ENCODE measurements at regions not wholly inside any gene's neighbourhood (a gene's known extent, or its start where the extent isn't known, plus 50 kb on each side); places are given as distances from the start of the nearest gene placed in this dataset.

DNA sequence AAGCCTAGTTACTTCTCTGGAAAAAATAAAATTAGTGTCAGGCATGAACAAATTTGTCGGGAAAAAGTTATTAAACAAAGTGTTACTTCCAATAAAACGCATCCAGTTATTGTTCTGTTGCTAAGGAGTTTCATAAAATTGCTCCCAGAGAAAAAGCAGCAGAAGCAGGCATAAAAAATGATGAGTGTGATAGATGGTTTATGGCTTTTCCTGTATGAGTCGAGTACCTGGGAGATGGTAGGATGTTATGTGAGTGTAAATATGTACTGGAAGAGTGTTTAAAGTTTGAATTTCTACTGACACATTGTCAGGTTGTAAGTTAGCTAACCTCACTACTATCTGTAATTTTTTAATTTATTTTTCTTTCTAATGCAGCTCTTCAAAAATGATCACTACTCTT is 390.7 kb downstream of the ARL4A start (continued):
- TF ChIP-seq, protein P1, sequence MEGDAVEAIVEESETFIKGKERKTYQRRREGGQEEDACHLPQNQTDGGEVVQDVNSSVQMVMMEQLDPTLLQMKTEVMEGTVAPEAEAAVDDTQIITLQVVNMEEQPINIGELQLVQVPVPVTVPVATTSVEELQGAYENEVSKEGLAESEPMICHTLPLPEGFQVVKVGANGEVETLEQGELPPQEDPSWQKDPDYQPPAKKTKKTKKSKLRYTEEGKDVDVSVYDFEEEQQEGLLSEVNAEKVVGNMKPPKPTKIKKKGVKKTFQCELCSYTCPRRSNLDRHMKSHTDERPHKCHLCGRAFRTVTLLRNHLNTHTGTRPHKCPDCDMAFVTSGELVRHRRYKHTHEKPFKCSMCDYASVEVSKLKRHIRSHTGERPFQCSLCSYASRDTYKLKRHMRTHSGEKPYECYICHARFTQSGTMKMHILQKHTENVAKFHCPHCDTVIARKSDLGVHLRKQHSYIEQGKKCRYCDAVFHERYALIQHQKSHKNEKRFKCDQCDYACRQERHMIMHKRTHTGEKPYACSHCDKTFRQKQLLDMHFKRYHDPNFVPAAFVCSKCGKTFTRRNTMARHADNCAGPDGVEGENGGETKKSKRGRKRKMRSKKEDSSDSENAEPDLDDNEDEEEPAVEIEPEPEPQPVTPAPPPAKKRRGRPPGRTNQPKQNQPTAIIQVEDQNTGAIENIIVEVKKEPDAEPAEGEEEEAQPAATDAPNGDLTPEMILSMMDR (IDR thresholded peaks at IDR 0.05 in 2 of 3, conservative IDR thresholded peaks at IDR 0.05 in 1 of 3; ENCODE audit: borderline replicate concordance in 1 of 3, insufficient read depth in 1 of 3, low read depth in 2 of 3, low read length in 2 of 3): no peak

DNA sequence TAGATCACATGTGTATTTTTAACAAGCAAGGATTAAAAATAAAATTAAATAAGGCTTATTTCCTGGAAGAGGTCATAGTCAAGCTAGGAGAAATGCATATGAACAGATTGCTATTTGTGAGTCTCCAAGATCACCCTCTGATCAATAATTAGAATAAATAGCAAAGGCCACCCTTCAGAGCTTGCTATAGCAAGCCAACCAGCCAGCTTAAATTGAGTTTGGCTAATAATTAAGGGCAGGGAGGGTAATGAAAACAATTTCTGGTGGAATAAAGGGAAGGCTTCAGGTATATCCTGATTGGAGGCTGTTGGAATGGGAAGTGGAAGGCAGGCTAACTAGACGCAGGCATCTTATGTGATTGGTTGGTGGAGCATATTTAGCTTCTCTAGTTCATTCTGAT is 403.5 kb downstream of the ARL4A start:
- H3K27me3 ChIP-seq (ENCODE audit: insufficient read depth, low read length): no peaks in the 10 kb centered on the region
- no peaks in the 10 kb centered on the region for H3K79me2 ChIP-seq (ENCODE audit: insufficient read depth, low read length)
- no peak overlapping the region for H3K4me3 ChIP-seq (replicated peaks in 1 of 2; ENCODE audit: low read depth in 1 of 2, low read length in 2 of 2)
- RAD21 ChIA-PET (ENCODE audit: low non-redundant PET in 1 of 2, low total read pairs in 2 of 2, uncharacterized antibody in 2 of 2, unreplicated experiment in 2 of 2): no interaction called here
- ATAC-seq (no peak), DNase-seq (ENCODE audit: low read depth, low spot score) (no peak)
- CTCF ChIA-PET: no interaction called here
- H2AFZ ChIP-seq (ENCODE audit: low read depth, low read length, poor library complexity, severe bottlenecking): no peak overlapping the region
- no peak overlapping the region for H3K9ac ChIP-seq (ENCODE audit: low read length)
- no peaks in the 10 kb centered on the region for H4K20me1 ChIP-seq (ENCODE audit: insufficient read depth)
- no peaks in the 10 kb centered on the region for H3K4me1 ChIP-seq (ENCODE audit: control insufficient read depth in 1 of 2, insufficient read depth in 2 of 2, low read length in 2 of 2)
- H3K4me2 ChIP-seq (ENCODE audit: low read length): no peak overlapping the region
- no peak overlapping the region for H3K27ac ChIP-seq (ENCODE audit: low read depth, low read length)
- H3K9me2 ChIP-seq (ENCODE audit: insufficient read depth): no peaks in the 10 kb centered on the region
- H3K36me3 ChIP-seq (ENCODE audit: control insufficient read depth in 1 of 2, insufficient read depth in 2 of 2, low read length in 2 of 2): no peaks in the 10 kb centered on the region
- no peaks in the 10 kb centered on the region for H3K9me3 ChIP-seq (ENCODE audit: control insufficient read depth in 1 of 2, insufficient read depth in 1 of 2, low read depth in 1 of 2, low read length in 2 of 2)
- BruUV-seq (replicated peaks): no TSS peak
- intact Hi-C loops (cut with micrococcal nuclease): no loop called here
- POLR2A ChIA-PET: no interaction called here
- TF ChIP-seq EGR1 (IDR thresholded peaks at IDR 0.05; ENCODE audit: low read depth) (no peak), ATF3 (IDR thresholded peaks at IDR 0.05) (no peak), YY1 (IDR thresholded peaks at IDR 0.05; ENCODE audit: extremely low read depth, insufficient replicate concordance, low read depth, low read length) (no peak), POLR2A (IDR thresholded peaks at IDR 0.05; ENCODE audit: borderline replicate concordance, extremely low read depth, insufficient read depth, insufficient read length) (no peak), EZH2phosphoT487 (IDR thresholded peaks at IDR 0.05; ENCODE audit: borderline replicate concordance) (no peak), ZFX (IDR thresholded peaks at IDR 0.05) (no peak)

All from HCT116 (cell line).